Lower leg skin (tissue), 3 donors: ENCODE measurements at regions not wholly inside any gene's neighbourhood (a gene's known extent, or its start where the extent isn't known, plus 50 kb on each side); places are given as distances from the start of the nearest gene placed in this dataset.

Source experiments
- POLR2A ChIP-seq, 2 donors: fragments of 450-650 bp; IDR thresholded peaks; one replicate each; pipeline ENCODE4 v1.6.1; 2016 to 2017; ENCODE audit warnings: antibody characterized with exemption in 2 of 2, mild to moderate bottlenecking in 1 of 2, moderate library complexity in 1 of 2
- TF ChIP-seq, protein P1 (sequence below), 3 donors: fragments of 450-650 bp; IDR thresholded peaks; one replicate each; pipeline ENCODE4 v1.5.1; 2016; ENCODE audit warnings: antibody characterized with exemption in 3 of 3, mild to moderate bottlenecking in 3 of 3, moderate library complexity in 2 of 3

DNA sequence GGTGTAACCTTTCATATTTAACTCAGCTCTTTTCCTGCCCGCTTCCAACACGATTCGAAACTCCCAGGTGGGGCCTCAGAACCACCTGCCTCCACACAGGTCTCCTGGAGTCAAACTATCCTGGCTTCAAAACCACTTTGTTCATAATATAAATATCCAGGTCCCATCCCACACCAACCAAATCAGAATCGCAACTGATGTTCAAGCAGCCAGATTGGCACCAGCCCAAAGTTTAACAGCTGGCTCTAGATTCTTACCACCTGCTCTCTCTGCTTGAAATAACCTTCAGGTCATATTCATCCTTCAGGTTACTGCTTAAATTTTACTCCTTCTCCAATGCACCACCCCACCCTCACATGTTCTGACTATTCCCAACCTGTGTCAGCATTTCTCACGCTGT, 231.4 kb upstream of the TRPM3 start:
- TF ChIP-seq, protein P1, sequence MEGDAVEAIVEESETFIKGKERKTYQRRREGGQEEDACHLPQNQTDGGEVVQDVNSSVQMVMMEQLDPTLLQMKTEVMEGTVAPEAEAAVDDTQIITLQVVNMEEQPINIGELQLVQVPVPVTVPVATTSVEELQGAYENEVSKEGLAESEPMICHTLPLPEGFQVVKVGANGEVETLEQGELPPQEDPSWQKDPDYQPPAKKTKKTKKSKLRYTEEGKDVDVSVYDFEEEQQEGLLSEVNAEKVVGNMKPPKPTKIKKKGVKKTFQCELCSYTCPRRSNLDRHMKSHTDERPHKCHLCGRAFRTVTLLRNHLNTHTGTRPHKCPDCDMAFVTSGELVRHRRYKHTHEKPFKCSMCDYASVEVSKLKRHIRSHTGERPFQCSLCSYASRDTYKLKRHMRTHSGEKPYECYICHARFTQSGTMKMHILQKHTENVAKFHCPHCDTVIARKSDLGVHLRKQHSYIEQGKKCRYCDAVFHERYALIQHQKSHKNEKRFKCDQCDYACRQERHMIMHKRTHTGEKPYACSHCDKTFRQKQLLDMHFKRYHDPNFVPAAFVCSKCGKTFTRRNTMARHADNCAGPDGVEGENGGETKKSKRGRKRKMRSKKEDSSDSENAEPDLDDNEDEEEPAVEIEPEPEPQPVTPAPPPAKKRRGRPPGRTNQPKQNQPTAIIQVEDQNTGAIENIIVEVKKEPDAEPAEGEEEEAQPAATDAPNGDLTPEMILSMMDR (IDR thresholded peaks at IDR 0.05) = no peak
- no peak for TF ChIP-seq POLR2A (IDR thresholded peaks at IDR 0.05)
